Colonic mucosa (tissue), 4 donors: ENCODE measurements at regions not wholly inside any gene's neighbourhood (a gene's known extent, or its start where the extent isn't known, plus 50 kb on each side); places are given as distances from the start of the nearest gene placed in this dataset.

Source experiments
- DNase-seq: peaks from one replicate; pipeline ENCODE4 v3.0.0-alpha.2; 2020
- H3K27ac ChIP-seq: fragments of 200-600 bp; one replicate; pipeline ENCODE4 v1.8.0; 2021
- H3K27me3 ChIP-seq: fragments of 200-600 bp; one replicate; pipeline ENCODE4 v1.8.0; 2021
- H3K36me3 ChIP-seq: fragments of 200-600 bp; one replicate; pipeline ENCODE4 v1.8.0; 2021
- H3K4me1 ChIP-seq: fragments of 200-600 bp; one replicate; pipeline ENCODE4 v1.8.0; 2021; ENCODE audit warnings: mild to moderate bottlenecking
- H3K4me3 ChIP-seq: fragments of 200-600 bp; one replicate; pipeline ENCODE4 v1.8.0; 2021
- H3K9ac ChIP-seq, 2 donors: one replicate each; pipeline ENCODE4 v1.7.0; 2013; ENCODE audit warnings: control low read depth in 2 of 2, low read depth in 2 of 2, low read length in 2 of 2
- H3K9me3 ChIP-seq: fragments of 200-600 bp; one replicate; pipeline ENCODE4 v1.8.0; 2021
- CTCF ChIP-seq: fragments of 200-600 bp; IDR thresholded peaks from one replicate; pipeline ENCODE4 v1.8.0; 2022; ENCODE audit warnings: antibody characterized with exemption, mild to moderate bottlenecking
- intact Hi-C: fragments of 100-400 bp; cut with DNase I; formaldehyde crosslinking; loops from one replicate; pipeline ENCODE4 v1.14.1; 2022
- donor health status: healthy.
- donor health status: DM: no; HTN: no; CAD: no.
- donor health status: DM: no; HTN: no; CAD: no.

- H3K4me1 ChIP-seq, result no peaks in the 10 kb centered on the region
- TF ChIP-seq CTCF, result no peak
- intact Hi-C loops, result no loop called here
- H3K9ac ChIP-seq, result no peak overlapping the region
- DNase-seq, result no peak
- no peaks in the 10 kb centered on the region for H3K9me3 ChIP-seq
- H3K36me3 ChIP-seq, result no peaks in the 10 kb centered on the region
- H3K27me3 ChIP-seq, result no peaks in the 10 kb centered on the region
- no peak overlapping the region for H3K4me3 ChIP-seq
- no peak overlapping the region for H3K27ac ChIP-seq
Observed at GRCh38 chr11:19391026-19391425, 150.3 kb upstream of the E2F8 start.

DNA sequence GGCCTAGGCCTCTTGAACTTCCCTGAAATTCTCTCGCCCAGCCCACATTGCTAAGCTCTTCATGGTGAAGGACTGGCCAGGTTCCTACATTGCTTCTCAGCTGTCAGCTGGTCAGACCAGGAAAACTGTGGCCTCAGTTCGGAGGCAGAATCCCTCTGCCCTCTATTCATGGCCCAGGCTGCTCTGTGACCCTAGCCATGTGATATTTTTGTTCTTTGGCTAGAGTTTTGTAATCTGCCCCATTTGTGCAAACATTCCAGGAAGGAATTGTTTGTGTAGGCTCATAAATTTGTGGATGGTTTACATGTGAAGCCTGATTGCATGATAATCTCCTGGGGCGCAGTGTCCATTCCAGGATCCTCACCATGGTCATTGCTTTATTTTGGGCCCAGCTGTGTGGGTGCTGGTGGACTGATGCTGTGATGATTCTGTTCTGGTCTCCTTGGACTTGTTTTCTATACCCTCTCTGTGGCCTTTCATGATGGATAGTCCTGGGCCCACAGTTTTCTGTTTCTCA, 149.1 kb upstream of the E2F8 start:
- H3K27ac ChIP-seq, result no peak overlapping the region
- H3K27me3 ChIP-seq, result no peaks in the 10 kb centered on the region
- H3K36me3 ChIP-seq, result no peaks in the 10 kb centered on the region
- no peak overlapping the region for H3K4me3 ChIP-seq
- H3K4me1 ChIP-seq, result no peaks in the 10 kb centered on the region
- intact Hi-C loops, result no loop called here
- H3K9ac ChIP-seq, result no peak overlapping the region
- no peak for TF ChIP-seq CTCF
- DNase-seq, result no peak
- no peaks in the 10 kb centered on the region for H3K9me3 ChIP-seq

DNA sequence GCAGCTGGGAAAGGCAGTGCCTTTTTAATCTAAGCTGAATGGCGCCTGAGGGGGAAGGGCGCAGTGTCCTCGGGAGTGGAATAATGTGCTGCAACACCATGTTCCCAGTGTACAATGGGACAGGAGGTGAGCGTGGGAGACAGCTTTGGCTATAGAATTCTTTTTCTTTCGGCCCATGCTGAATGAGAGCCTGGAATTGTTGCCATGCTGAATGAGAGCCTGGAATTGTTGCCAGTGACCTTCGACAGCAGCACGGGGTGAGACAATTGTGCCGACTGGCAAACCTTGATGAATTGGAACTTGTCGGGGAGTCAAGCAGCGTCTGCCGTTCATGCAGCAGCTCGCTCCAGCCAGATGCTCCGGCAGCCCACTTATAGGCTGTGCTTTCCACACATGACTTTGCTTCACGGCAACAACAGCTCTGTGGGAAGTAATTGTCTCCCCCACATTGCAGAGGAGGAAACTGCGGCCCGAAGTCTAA, 141.4 kb upstream of the E2F8 start:
- intact Hi-C loops, result no loop called here
- H3K27me3 ChIP-seq, result no peaks in the 10 kb centered on the region
- no peak for DNase-seq
- no peaks in the 10 kb centered on the region for H3K9me3 ChIP-seq
- TF ChIP-seq CTCF, result no peak
- no peaks in the 10 kb centered on the region for H3K4me1 ChIP-seq
- no peak overlapping the region for H3K27ac ChIP-seq
- no peak overlapping the region for H3K4me3 ChIP-seq
- H3K36me3 ChIP-seq, result no peaks in the 10 kb centered on the region
- no peak overlapping the region for H3K9ac ChIP-seq

- H3K9ac ChIP-seq, result no peak overlapping the region
- no peaks in the 10 kb centered on the region for H3K27me3 ChIP-seq
- H3K4me3 ChIP-seq, result no peak overlapping the region
- H3K36me3 ChIP-seq, result no peaks in the 10 kb centered on the region
- H3K27ac ChIP-seq, result no peak overlapping the region
- TF ChIP-seq CTCF, result no peak
- no peaks in the 10 kb centered on the region for H3K9me3 ChIP-seq
- intact Hi-C loops, result no loop called here
- no peak for DNase-seq
- no peaks in the 10 kb centered on the region for H3K4me1 ChIP-seq
Observed at GRCh38 chr11:19380375-19380774, 139.6 kb upstream of the E2F8 start.

DNA sequence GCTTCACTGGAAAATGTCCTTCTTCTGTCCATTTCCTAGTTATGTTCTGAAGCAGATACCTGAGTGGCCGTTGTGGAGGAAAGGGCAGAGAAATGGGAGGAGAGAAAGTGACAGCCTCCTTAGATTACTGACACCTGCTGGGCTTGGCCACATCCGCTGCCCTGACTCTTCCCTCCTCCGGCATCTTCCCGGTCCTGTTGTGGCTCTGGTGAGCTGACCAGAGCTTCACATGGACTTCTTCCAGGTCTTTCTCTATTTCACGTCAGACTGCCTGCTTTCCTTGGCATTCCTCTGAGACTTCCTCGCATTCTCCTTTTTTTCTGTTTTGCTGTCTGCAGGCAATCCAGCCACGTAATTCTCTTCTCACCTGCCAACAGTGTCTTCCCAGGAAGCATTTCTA, 138.7 kb upstream of the E2F8 start:
- H3K9me3 ChIP-seq, result no peaks in the 10 kb centered on the region
- H3K27me3 ChIP-seq, result no peaks in the 10 kb centered on the region
- intact Hi-C loops, result no loop called here
- no peaks in the 10 kb centered on the region for H3K4me1 ChIP-seq
- H3K9ac ChIP-seq, result no peak overlapping the region
- DNase-seq, result no peak
- no peak for TF ChIP-seq CTCF
- no peaks in the 10 kb centered on the region for H3K36me3 ChIP-seq
- H3K4me3 ChIP-seq, result no peak overlapping the region
- no peak overlapping the region for H3K27ac ChIP-seq

GRCh38 chr11:19378814-19379213, 138.1 kb upstream of the E2F8 start:
- Histone ChIP-seq H3K27me3 (no peaks in the 10 kb centered on the region), H3K9ac (no peak overlapping the region), H3K9me3 (no peaks in the 10 kb centered on the region), H3K4me1 (no peaks in the 10 kb centered on the region), H3K36me3 (no peaks in the 10 kb centered on the region), H3K4me3 (no peak overlapping the region), H3K27ac (no peak overlapping the region)
- no peak for DNase-seq
- no peak for TF ChIP-seq CTCF
- intact Hi-C loops, result no loop called here
